ENCODE measurements at regions not wholly inside any gene's neighbourhood (a gene's known extent, or its start where the extent isn't known, plus 50 kb on each side); places are given as distances from the start of the nearest gene placed in this dataset.
"Not testable (repeated sequence)": the region's sequence is repeated elsewhere in the genome, so short reads cannot be mapped to it uniquely, and the experiment has no call there.

GRCh38 chr6:119726086-119726485, 376.5 kb upstream of the MAN1A1 start:
- DNase-seq (ENCODE audit: low spot score) = no peak

- peak; percentile 5 for DNase-seq (ENCODE audit: low spot score)
Observed at GRCh38 chr6:119720160-119720559, 370.6 kb upstream of the MAN1A1 start.

GRCh38 chr6:119717942-119718341, 368.4 kb upstream of the MAN1A1 start:
- DNase-seq (ENCODE audit: low spot score) = no peak

- no peak for DNase-seq (ENCODE audit: low spot score)
Observed at GRCh38 chr6:119716668-119717270, 367.2 kb upstream of the MAN1A1 start.

- DNase-seq (ENCODE audit: low spot score) = no peak
Observed at GRCh38 chr6:119713903-119714302, 364.3 kb upstream of the MAN1A1 start.

GRCh38 chr6:119686644-119687043, 337.1 kb upstream of the MAN1A1 start:
- DNase-seq (ENCODE audit: low spot score) = no peak

- no peak for DNase-seq (ENCODE audit: low spot score)
Observed at GRCh38 chr6:119686240-119686639, 336.7 kb upstream of the MAN1A1 start.

GRCh38 chr6:119683671-119684070, 334.1 kb upstream of the MAN1A1 start:
- no peak for DNase-seq (ENCODE audit: low spot score)

- no peak for DNase-seq (ENCODE audit: low spot score)
Observed at GRCh38 chr6:119683031-119683430, 333.5 kb upstream of the MAN1A1 start.

GRCh38 chr6:119678961-119679360, 329.4 kb upstream of the MAN1A1 start:
- no peak for DNase-seq (ENCODE audit: low spot score)

GRCh38 chr6:119677384-119677783, 327.8 kb upstream of the MAN1A1 start:
- no peak for DNase-seq (ENCODE audit: low spot score)

GRCh38 chr6:119676961-119677360, 327.4 kb upstream of the MAN1A1 start:
- DNase-seq (ENCODE audit: low spot score) = no peak

GRCh38 chr6:119676230-119676629, 326.7 kb upstream of the MAN1A1 start:
- no peak for DNase-seq (ENCODE audit: low spot score)

GRCh38 chr6:119673741-119674140, 324.2 kb upstream of the MAN1A1 start:
- no peak for DNase-seq (ENCODE audit: low spot score)

- no peak for DNase-seq (ENCODE audit: low spot score)
Observed at GRCh38 chr6:119672725-119673124, 323.2 kb upstream of the MAN1A1 start.

GRCh38 chr6:119671105-119671504, 321.5 kb upstream of the MAN1A1 start:
- no peak for DNase-seq (ENCODE audit: low spot score)

- DNase-seq (ENCODE audit: low spot score) = no peak
Observed at GRCh38 chr6:119669221-119669620, 319.7 kb upstream of the MAN1A1 start.

- not testable (repeated sequence) for DNase-seq (ENCODE audit: low spot score)
Observed at GRCh38 chr6:119665432-119665831, 315.9 kb upstream of the MAN1A1 start.

GRCh38 chr6:119661628-119662027, 312.1 kb upstream of the MAN1A1 start:
- no peak for DNase-seq (ENCODE audit: low spot score)

GRCh38 chr6:119661078-119661477, 311.5 kb upstream of the MAN1A1 start:
- DNase-seq (ENCODE audit: low spot score) = no peak

- DNase-seq (ENCODE audit: low spot score) = no peak
Observed at GRCh38 chr6:119658917-119659316, 309.4 kb upstream of the MAN1A1 start.

- DNase-seq (ENCODE audit: low spot score) = no peak
Observed at GRCh38 chr6:119655124-119655523, 305.6 kb upstream of the MAN1A1 start.

- peak; percentile 5 for DNase-seq (ENCODE audit: low spot score)
Observed at GRCh38 chr6:119653329-119653728, 303.8 kb upstream of the MAN1A1 start.

- no peak for DNase-seq (ENCODE audit: low spot score)
Observed at GRCh38 chr6:119649531-119649930, 300.0 kb upstream of the MAN1A1 start.

- DNase-seq (ENCODE audit: low spot score) = no peak
Observed at GRCh38 chr6:119647309-119647708, 297.7 kb upstream of the MAN1A1 start.

Measured in SW480 (cell line).